AG09319 (cell line): ENCODE measurements at regions not wholly inside any gene's neighbourhood (a gene's known extent, or its start where the extent isn't known, plus 50 kb on each side); places are given as distances from the start of the nearest gene placed in this dataset.

Source experiments
- DNase-seq: peaks from one replicate; pipeline ENCODE4 v3.0.0-alpha.2; 2010; ENCODE audit warnings: low read depth; ENCODE audit errors: extremely low read depth
- TF ChIP-seq, protein P1 (sequence below): IDR thresholded peaks from 2 replicates; pipeline ENCODE4 v1.5.1; 2011; ENCODE audit warnings: low read depth, mild to moderate bottlenecking, inconsistent platforms, low read length, moderate library complexity

- no peak for DNase-seq
- TF ChIP-seq, protein P1, sequence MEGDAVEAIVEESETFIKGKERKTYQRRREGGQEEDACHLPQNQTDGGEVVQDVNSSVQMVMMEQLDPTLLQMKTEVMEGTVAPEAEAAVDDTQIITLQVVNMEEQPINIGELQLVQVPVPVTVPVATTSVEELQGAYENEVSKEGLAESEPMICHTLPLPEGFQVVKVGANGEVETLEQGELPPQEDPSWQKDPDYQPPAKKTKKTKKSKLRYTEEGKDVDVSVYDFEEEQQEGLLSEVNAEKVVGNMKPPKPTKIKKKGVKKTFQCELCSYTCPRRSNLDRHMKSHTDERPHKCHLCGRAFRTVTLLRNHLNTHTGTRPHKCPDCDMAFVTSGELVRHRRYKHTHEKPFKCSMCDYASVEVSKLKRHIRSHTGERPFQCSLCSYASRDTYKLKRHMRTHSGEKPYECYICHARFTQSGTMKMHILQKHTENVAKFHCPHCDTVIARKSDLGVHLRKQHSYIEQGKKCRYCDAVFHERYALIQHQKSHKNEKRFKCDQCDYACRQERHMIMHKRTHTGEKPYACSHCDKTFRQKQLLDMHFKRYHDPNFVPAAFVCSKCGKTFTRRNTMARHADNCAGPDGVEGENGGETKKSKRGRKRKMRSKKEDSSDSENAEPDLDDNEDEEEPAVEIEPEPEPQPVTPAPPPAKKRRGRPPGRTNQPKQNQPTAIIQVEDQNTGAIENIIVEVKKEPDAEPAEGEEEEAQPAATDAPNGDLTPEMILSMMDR = no peak
These were observed 385.8 kb downstream of the LRRC70 start for GRCh38 chr5:62964428-62964827.

DNA sequence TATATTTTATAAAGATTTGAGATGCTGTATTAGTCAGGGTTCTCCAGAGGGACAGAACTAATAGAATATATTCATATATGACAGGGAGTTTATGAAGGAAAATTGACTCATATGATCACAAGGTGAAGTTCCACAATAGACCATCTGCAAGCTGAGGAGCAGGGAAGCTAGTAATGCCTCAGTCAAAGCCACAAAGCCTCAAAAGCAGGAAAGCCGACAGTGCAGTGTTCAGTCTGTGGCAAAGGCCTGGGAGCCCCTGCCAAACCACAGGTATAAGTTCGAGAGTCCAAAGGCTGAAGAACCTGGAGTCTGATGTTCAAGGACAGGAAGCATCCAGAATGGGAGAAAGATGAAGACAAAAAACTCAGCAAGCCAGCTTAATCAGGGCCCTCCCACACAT lies 382.2 kb downstream of the LRRC70 start:
- TF ChIP-seq, protein P1 = no peak
- no peak for DNase-seq

DNA sequence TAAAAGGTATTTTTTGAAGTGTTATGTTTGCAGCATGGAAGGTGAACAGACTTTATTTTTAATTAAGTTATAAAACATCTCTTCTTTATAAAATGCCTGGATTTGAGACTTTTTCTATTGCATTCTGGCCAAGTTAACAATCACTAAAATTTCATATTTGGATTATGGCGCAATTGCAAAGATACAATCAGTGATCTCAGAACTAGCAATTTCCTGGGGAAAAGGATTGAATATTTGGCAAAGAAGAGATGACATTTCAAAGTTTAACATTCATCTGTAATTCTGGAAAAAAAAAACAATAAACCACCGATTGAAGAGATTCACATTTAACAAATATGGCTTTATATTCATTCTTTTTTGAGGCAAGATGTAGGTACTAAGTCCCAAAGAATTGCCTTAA lies 378.0 kb downstream of the LRRC70 start:
- TF ChIP-seq, protein P1 = no peak
- no peak for DNase-seq

DNA sequence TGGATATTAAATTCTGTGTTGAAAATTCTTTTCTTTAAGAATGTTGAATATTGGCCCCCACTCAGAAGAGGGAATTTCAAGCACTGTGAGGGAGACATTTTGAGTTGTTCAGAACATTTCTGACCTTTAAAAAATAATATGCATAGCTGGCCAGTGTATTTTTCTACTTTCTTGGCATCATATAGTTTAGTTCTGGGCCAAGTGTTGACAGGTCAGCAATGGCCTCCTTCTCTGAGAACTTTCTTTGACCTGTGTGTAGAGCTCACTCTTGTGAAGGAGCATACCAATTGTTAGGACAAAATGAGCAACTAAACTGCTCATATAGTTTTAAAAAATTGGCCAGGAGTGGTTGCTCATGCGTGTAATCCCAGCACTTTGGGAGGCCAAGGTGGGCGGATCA lies 376.0 kb downstream of the LRRC70 start:
- DNase-seq = no peak
- TF ChIP-seq, protein P1 = no peak

GRCh38 chr5:62948301-62948700 lies 369.7 kb downstream of the LRRC70 start:
- no peak for DNase-seq
- TF ChIP-seq, protein P1 = no peak

- DNase-seq = no peak
- TF ChIP-seq, protein P1 = no peak
These were observed 363.8 kb downstream of the LRRC70 start for GRCh38 chr5:62942384-62942783.

DNA sequence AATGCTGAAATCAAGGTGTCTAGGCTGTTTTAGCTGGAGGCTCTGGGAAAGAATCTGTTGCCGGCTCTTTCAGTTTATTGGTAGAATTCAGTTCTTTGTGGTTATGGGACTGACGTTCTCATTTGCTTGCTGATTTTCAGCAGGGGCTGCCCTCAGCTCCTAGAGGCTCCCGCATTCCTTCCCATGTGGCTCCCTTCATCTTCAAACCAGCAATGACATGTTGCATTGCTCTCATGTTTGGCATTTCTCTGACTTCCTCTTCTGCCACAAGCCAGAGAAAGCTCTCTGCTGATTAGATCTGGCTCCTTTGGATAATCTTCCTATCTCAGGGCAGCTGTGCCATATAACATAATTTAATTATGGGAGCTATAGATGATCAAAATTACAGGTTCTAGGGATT lies 360.3 kb downstream of the LRRC70 start:
- no peak for DNase-seq

More for the DNA sequence above, 360.3 kb downstream of the LRRC70 start:
- TF ChIP-seq, protein P1 = no peak
